Ishikawa (cell line): ENCODE measurements at regions not wholly inside any gene's neighbourhood (a gene's known extent, or its start where the extent isn't known, plus 50 kb on each side); places are given as distances from the start of the nearest gene placed in this dataset.

Source experiments
- CEBPB ChIP-seq: IDR thresholded peaks from 2 replicates; pipeline ENCODE4 v1.6.1; 2012
- CREB1 ChIP-seq: IDR thresholded peaks from 2 replicates; pipeline ENCODE4 v1.6.1; 2012; ENCODE audit warnings: low read depth
- EGR1 ChIP-seq: IDR thresholded peaks from 2 replicates; pipeline ENCODE4 v1.6.1; 2012
- EP300 ChIP-seq: IDR thresholded peaks from 2 replicates; pipeline ENCODE4 v1.6.1; 2012; ENCODE audit warnings: borderline replicate concordance
- FOXM1 ChIP-seq: IDR thresholded peaks from 2 replicates; pipeline ENCODE4 v1.6.1; 2012; ENCODE audit warnings: low read depth, borderline replicate concordance
- MAX ChIP-seq: IDR thresholded peaks from 2 replicates; pipeline ENCODE4 v1.6.1; 2012
- NFIC ChIP-seq: IDR thresholded peaks from 2 replicates; pipeline ENCODE4 v1.6.1; 2012
- RAD21 ChIP-seq: IDR thresholded peaks from 2 replicates; pipeline ENCODE4 v1.6.1; 2012; ENCODE audit warnings: low read depth
- REST ChIP-seq: IDR thresholded peaks from 2 replicates; pipeline ENCODE4 v1.6.1; 2012; ENCODE audit warnings: low read depth, mild to moderate bottlenecking
- TAF1 ChIP-seq: IDR thresholded peaks from 2 replicates; pipeline ENCODE4 v1.6.1; 2012; ENCODE audit warnings: low read depth, mild to moderate bottlenecking
- TCF12 ChIP-seq: IDR thresholded peaks from 2 replicates; pipeline ENCODE4 v1.6.1; 2012; ENCODE audit warnings: low read depth
- TEAD4 ChIP-seq: IDR thresholded peaks from 2 replicates; pipeline ENCODE4 v1.6.1; 2012
- USF1 ChIP-seq: IDR thresholded peaks from 2 replicates; pipeline ENCODE4 v1.6.1; 2012
- YY1 ChIP-seq: IDR thresholded peaks from 2 replicates; pipeline ENCODE4 v1.6.1; 2012; ENCODE audit warnings: low read depth
- ZBTB7A ChIP-seq: IDR thresholded peaks from 2 replicates; pipeline ENCODE4 v1.6.1; 2012; ENCODE audit warnings: low read depth

- no peak for TF ChIP-seq TAF1
- TF ChIP-seq FOXM1 = no peak
- TF ChIP-seq USF1 = no peak
- no peak for TF ChIP-seq MAX
- no peak for TF ChIP-seq EGR1
- TF ChIP-seq NFIC = no peak
- no peak for TF ChIP-seq RAD21
- no peak for TF ChIP-seq CREB1
- no peak for TF ChIP-seq TEAD4
- no peak for TF ChIP-seq YY1
- no peak for TF ChIP-seq TCF12
- no peak for TF ChIP-seq REST
- no peak for TF ChIP-seq CEBPB
- TF ChIP-seq ZBTB7A = no peak
- TF ChIP-seq EP300 = no peak
Observed at GRCh38 chr1:222049176-222049575, 307.3 kb upstream of the DUSP10 start.

- no peak for TF ChIP-seq MAX
- no peak for TF ChIP-seq USF1
- no peak for TF ChIP-seq TCF12
- no peak for TF ChIP-seq CREB1
Observed at GRCh38 chr1:222048094-222048595, 306.3 kb upstream of the DUSP10 start.

- no peak for TF ChIP-seq FOXM1
- TF ChIP-seq MAX = no peak
- TF ChIP-seq REST = no peak
- TF ChIP-seq USF1 = no peak
- no peak for TF ChIP-seq CEBPB
- no peak for TF ChIP-seq EP300
- no peak for TF ChIP-seq YY1
- TF ChIP-seq NFIC = no peak
- no peak for TF ChIP-seq TEAD4
- TF ChIP-seq TCF12 = no peak
- no peak for TF ChIP-seq EGR1
- TF ChIP-seq TAF1 = no peak
- TF ChIP-seq CREB1 = no peak
- no peak for TF ChIP-seq ZBTB7A
- no peak for TF ChIP-seq RAD21
Observed at GRCh38 chr1:222047366-222047765, 305.5 kb upstream of the DUSP10 start.

GRCh38 chr1:222046684-222047263 lies 304.9 kb upstream of the DUSP10 start:
- TF ChIP-seq TEAD4 (no peak), FOXM1 (no peak), USF1 (no peak), RAD21 (no peak)

GRCh38 chr1:222045786-222046185 lies 303.9 kb upstream of the DUSP10 start:
- no peak for TF ChIP-seq RAD21
- no peak for TF ChIP-seq FOXM1
- no peak for TF ChIP-seq MAX
- no peak for TF ChIP-seq NFIC
- TF ChIP-seq TEAD4 = no peak
- no peak for TF ChIP-seq EGR1
- no peak for TF ChIP-seq TAF1
- TF ChIP-seq USF1 = no peak
- TF ChIP-seq EP300 = no peak
- TF ChIP-seq CEBPB = no peak
- no peak for TF ChIP-seq TCF12
